ENCODE measurements at regions not wholly inside any gene's neighbourhood (a gene's known extent, or its start where the extent isn't known, plus 50 kb on each side); places are given as distances from the start of the nearest gene placed in this dataset.
"Not testable (repeated sequence)": the region's sequence is repeated elsewhere in the genome, so short reads cannot be mapped to it uniquely, and the experiment has no call there.

- Histone ChIP-seq H3K27ac (ENCODE audit: extremely low read depth, low read depth, low read length) (no peak overlapping the region), H3K4me1 (ENCODE audit: control insufficient read depth, insufficient read depth, low read length) (no peaks in the 10 kb centered on the region), H3K9me3 (ENCODE audit: control insufficient read depth, insufficient read depth, low read depth, low read length) (no peaks in the 10 kb centered on the region), H3K36me3 (ENCODE audit: control insufficient read depth in 2 of 2, insufficient read depth in 1 of 2, low read length in 2 of 2) (no peaks in the 10 kb centered on the region), H3K4me3 (ENCODE audit: low read depth, low read length) (no peak overlapping the region)
- CTCF ChIA-PET, result no interaction called here
- TF ChIP-seq PRDM6 (tag by site-specific recombination; IDR thresholded peaks at IDR 0.05), result no peak
- TF ChIP-seq ZNF530 (tag by site-specific recombination; IDR thresholded peaks at IDR 0.05; ENCODE audit: low read depth), result no peak
- TF ChIP-seq ZNF791 (tag by site-specific recombination; IDR thresholded peaks at IDR 0.05), result no peak
- TF ChIP-seq REPIN1 (tag by site-specific recombination; IDR thresholded peaks at IDR 0.05; ENCODE audit: low read depth), result no peak
- TF ChIP-seq ZNF426 (tag by site-specific recombination; IDR thresholded peaks at IDR 0.05), result no peak
- no peak for TF ChIP-seq SP7 (tag by site-specific recombination; IDR thresholded peaks at IDR 0.05)
- TF ChIP-seq GLIS2 (tag by site-specific recombination; IDR thresholded peaks at IDR 0.05), result no peak
- TF ChIP-seq ZNF140 (tag by site-specific recombination; IDR thresholded peaks at IDR 0.05), result no peak
- TF ChIP-seq ZNF433 (tag by site-specific recombination; IDR thresholded peaks at IDR 0.05; ENCODE audit: low read depth), result no peak
- no peak for TF ChIP-seq ZSCAN18 (tag by site-specific recombination; IDR thresholded peaks at IDR 0.05)
- TF ChIP-seq SP2 (tag by site-specific recombination; IDR thresholded peaks at IDR 0.05), result no peak
- no peak for TF ChIP-seq ZNF391 (tag by site-specific recombination; IDR thresholded peaks at IDR 0.05; ENCODE audit: borderline replicate concordance, low read depth)
- POLR2A ChIA-PET, result no interaction called here
These were observed 278.2 kb upstream of the SLC16A7 start for GRCh38 chr12:59317598-59317997.

GRCh38 chr12:59316938-59317337, 278.9 kb upstream of the SLC16A7 start:
- H3K27ac ChIP-seq (ENCODE audit: extremely low read depth, low read depth, low read length), result no peak overlapping the region
- ChIA-PET POLR2A (no interaction called here), CTCF (no interaction called here)
- no peaks in the 10 kb centered on the region for H3K4me1 ChIP-seq (ENCODE audit: control insufficient read depth, insufficient read depth, low read length)
- H3K36me3 ChIP-seq (ENCODE audit: control insufficient read depth in 2 of 2, insufficient read depth in 1 of 2, low read length in 2 of 2), result no peaks in the 10 kb centered on the region
- H3K9me3 ChIP-seq (ENCODE audit: control insufficient read depth, insufficient read depth, low read depth, low read length), result no peaks in the 10 kb centered on the region
- TF ChIP-seq ZNF449 (tag by site-specific recombination; IDR thresholded peaks at IDR 0.05), result no peak
- TF ChIP-seq ZNF792 (tag by site-specific recombination; IDR thresholded peaks at IDR 0.05), result no peak
- no peak for TF ChIP-seq ZSCAN18 (tag by site-specific recombination; IDR thresholded peaks at IDR 0.05)
- no peak overlapping the region for H3K4me3 ChIP-seq (ENCODE audit: low read depth, low read length)

GRCh38 chr12:59316354-59316753, 279.5 kb upstream of the SLC16A7 start:
- H3K9me3 ChIP-seq (ENCODE audit: control insufficient read depth, insufficient read depth, low read depth, low read length); CTCF ChIA-PET; POLR2A ChIA-PET; H3K36me3 ChIP-seq (ENCODE audit: control insufficient read depth in 2 of 2, insufficient read depth in 1 of 2, low read length in 2 of 2); H3K4me3 ChIP-seq (ENCODE audit: low read depth, low read length); H3K4me1 ChIP-seq (ENCODE audit: control insufficient read depth, insufficient read depth, low read length); H3K27ac ChIP-seq (ENCODE audit: extremely low read depth, low read depth, low read length): not testable (repeated sequence)
